ENCODE measurements at regions not wholly inside any gene's neighbourhood (a gene's known extent, or its start where the extent isn't known, plus 50 kb on each side); places are given as distances from the start of the nearest gene placed in this dataset.

- TF ChIP-seq, protein P1, sequence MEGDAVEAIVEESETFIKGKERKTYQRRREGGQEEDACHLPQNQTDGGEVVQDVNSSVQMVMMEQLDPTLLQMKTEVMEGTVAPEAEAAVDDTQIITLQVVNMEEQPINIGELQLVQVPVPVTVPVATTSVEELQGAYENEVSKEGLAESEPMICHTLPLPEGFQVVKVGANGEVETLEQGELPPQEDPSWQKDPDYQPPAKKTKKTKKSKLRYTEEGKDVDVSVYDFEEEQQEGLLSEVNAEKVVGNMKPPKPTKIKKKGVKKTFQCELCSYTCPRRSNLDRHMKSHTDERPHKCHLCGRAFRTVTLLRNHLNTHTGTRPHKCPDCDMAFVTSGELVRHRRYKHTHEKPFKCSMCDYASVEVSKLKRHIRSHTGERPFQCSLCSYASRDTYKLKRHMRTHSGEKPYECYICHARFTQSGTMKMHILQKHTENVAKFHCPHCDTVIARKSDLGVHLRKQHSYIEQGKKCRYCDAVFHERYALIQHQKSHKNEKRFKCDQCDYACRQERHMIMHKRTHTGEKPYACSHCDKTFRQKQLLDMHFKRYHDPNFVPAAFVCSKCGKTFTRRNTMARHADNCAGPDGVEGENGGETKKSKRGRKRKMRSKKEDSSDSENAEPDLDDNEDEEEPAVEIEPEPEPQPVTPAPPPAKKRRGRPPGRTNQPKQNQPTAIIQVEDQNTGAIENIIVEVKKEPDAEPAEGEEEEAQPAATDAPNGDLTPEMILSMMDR (conservative IDR thresholded peaks at IDR 0.05) = no peak
- Mint-ChIP-seq H3K27ac (ENCODE audit: unreplicated experiment) (no peak overlapping the region), H3K9me3 (no peaks in the 10 kb centered on the region), H3K27me3 (ENCODE audit: low read depth) (peaks cover 2% of the 10 kb centered on the region), H3K4me3 (no peak overlapping the region), H3K4me1 (no peaks in the 10 kb centered on the region), H3K36me3 (ENCODE audit: low read depth) (no peaks in the 10 kb centered on the region)
- no peak for DNase-seq (ENCODE audit: low read depth, low spot score)
These were observed 74.7 kb upstream of the PLPP4 start for GRCh38 chr10:120382360-120382759.

GRCh38 chr10:120385992-120386391, 71.0 kb upstream of the PLPP4 start:
- Mint-ChIP-seq H3K27me3 (ENCODE audit: low read depth) (no peaks in the 10 kb centered on the region), H3K27ac (ENCODE audit: unreplicated experiment) (no peak overlapping the region), H3K9me3 (no peaks in the 10 kb centered on the region), H3K4me3 (no peak overlapping the region), H3K4me1 (peaks cover under 1% of the 10 kb centered on the region), H3K36me3 (ENCODE audit: low read depth) (no peaks in the 10 kb centered on the region)
- no peak for DNase-seq (ENCODE audit: low read depth, low spot score)
- TF ChIP-seq, protein P1 (conservative IDR thresholded peaks at IDR 0.05) = no peak

- H3K9me3 Mint-ChIP-seq = no peaks in the 10 kb centered on the region
- no peak overlapping the region for H3K27ac Mint-ChIP-seq (ENCODE audit: unreplicated experiment)
- H3K36me3 Mint-ChIP-seq (ENCODE audit: low read depth) = no peaks in the 10 kb centered on the region
- H3K27me3 Mint-ChIP-seq (ENCODE audit: low read depth) = no peaks in the 10 kb centered on the region
- TF ChIP-seq, protein P1 (conservative IDR thresholded peaks at IDR 0.05) = no peak
- DNase-seq (ENCODE audit: low read depth, low spot score) = no peak
- no peak overlapping the region for H3K4me3 Mint-ChIP-seq
- peaks cover 5% of the 10 kb centered on the region for H3K4me1 Mint-ChIP-seq
These were observed 70.1 kb upstream of the PLPP4 start for GRCh38 chr10:120386896-120387295.

GRCh38 chr10:120387326-120387725, 69.7 kb upstream of the PLPP4 start:
- Mint-ChIP-seq H3K36me3 (ENCODE audit: low read depth) (no peaks in the 10 kb centered on the region), H3K4me3 (no peak overlapping the region), H3K9me3 (no peaks in the 10 kb centered on the region), H3K27me3 (ENCODE audit: low read depth) (no peaks in the 10 kb centered on the region), H3K4me1 (peaks cover 5% of the 10 kb centered on the region), H3K27ac (ENCODE audit: unreplicated experiment) (no peak overlapping the region)
- no peak for DNase-seq (ENCODE audit: low read depth, low spot score)
- TF ChIP-seq, protein P1 (conservative IDR thresholded peaks at IDR 0.05) = no peak

DNA sequence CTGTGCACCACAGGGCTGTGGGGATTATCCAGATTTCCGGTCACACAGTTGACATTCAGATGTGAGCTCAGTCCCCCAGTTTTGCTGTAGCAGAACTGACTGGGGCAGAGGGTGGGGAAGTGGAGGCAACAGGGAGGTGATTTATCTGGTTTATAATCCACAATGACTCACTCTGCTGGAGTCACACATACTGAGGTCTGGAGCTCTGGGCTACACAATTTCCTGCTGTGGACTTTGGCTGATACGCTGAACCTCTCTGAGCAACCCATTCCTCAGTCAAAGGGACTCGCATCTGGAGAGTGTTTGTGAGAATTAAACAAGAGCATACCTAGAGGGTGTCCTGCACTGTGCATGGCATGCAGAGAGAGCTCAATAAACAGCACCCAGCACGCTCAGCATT, 64.8 kb upstream of the PLPP4 start:
- TF ChIP-seq, protein P1 (conservative IDR thresholded peaks at IDR 0.05) = no peak
- H3K27ac Mint-ChIP-seq (ENCODE audit: unreplicated experiment) = no peak overlapping the region
- no peak overlapping the region for H3K4me3 Mint-ChIP-seq
- H3K27me3 Mint-ChIP-seq (ENCODE audit: low read depth) = no peaks in the 10 kb centered on the region
- peaks cover 3% of the 10 kb centered on the region for H3K9me3 Mint-ChIP-seq
- no peak for DNase-seq (ENCODE audit: low read depth, low spot score)
- H3K36me3 Mint-ChIP-seq (ENCODE audit: low read depth) = no peaks in the 10 kb centered on the region
- H3K4me1 Mint-ChIP-seq = peaks cover 5% of the 10 kb centered on the region

- H3K36me3 Mint-ChIP-seq (ENCODE audit: low read depth) = no peaks in the 10 kb centered on the region
- H3K9me3 Mint-ChIP-seq = peaks cover 3% of the 10 kb centered on the region
- DNase-seq (ENCODE audit: low read depth, low spot score) = no peak
- TF ChIP-seq, protein P1 (conservative IDR thresholded peaks at IDR 0.05) = no peak
- no peak overlapping the region for H3K4me3 Mint-ChIP-seq
- H3K27me3 Mint-ChIP-seq (ENCODE audit: low read depth) = peaks cover 2% of the 10 kb centered on the region
- H3K27ac Mint-ChIP-seq (ENCODE audit: unreplicated experiment) = no peak overlapping the region
- peaks cover 5% of the 10 kb centered on the region for H3K4me1 Mint-ChIP-seq
These were observed 64.4 kb upstream of the PLPP4 start for GRCh38 chr10:120392671-120393079.
